Mesenchymal stem cell (in vitro differentiated cells and primary cell): ENCODE measurements at regions not wholly inside any gene's neighbourhood (a gene's known extent, or its start where the extent isn't known, plus 50 kb on each side); places are given as distances from the start of the nearest gene placed in this dataset.

Source experiments
- DNase-seq: peaks from one replicate; pipeline ENCODE4 v3.0.0-alpha.2; 2013
- H2AFZ ChIP-seq: one replicate; pipeline ENCODE4 v1.6.1; 2013; ENCODE audit warnings: low read depth, mild to moderate bottlenecking, control low read depth, inconsistent platforms, low read length, moderate library complexity
- H2AK5ac ChIP-seq: 2 replicates; pipeline ENCODE4 v1.6.1; 2013; ENCODE audit warnings: low read length, moderate library complexity, mild to moderate bottlenecking, inconsistent platforms; ENCODE audit not compliant: severe bottlenecking
- H2BK120ac ChIP-seq: one replicate; pipeline ENCODE4 v1.6.1; 2013; ENCODE audit warnings: low read depth, mild to moderate bottlenecking, inconsistent platforms, low read length, moderate library complexity
- H2BK12ac ChIP-seq, 2 experiments: one replicate each; pipeline ENCODE4 v1.6.1; 2013; ENCODE audit warnings: inconsistent platforms in 2 of 2, low read length in 2 of 2, mild to moderate bottlenecking in 2 of 2, moderate library complexity in 2 of 2, control low read depth in 1 of 2
- H2BK15ac ChIP-seq: one replicate; pipeline ENCODE4 v1.6.1; 2013; ENCODE audit warnings: mild to moderate bottlenecking, low read depth, inconsistent platforms; ENCODE audit not compliant: poor library complexity, severe bottlenecking
- H2BK5ac ChIP-seq: 2 replicates; pipeline ENCODE4 v1.6.1; 2013; ENCODE audit warnings: low read depth, mild to moderate bottlenecking, low read length, control low read depth, inconsistent platforms; ENCODE audit not compliant: poor library complexity, severe bottlenecking
- H3K14ac ChIP-seq, 2 experiments: one replicate each; pipeline ENCODE4 v1.6.1; 2013; ENCODE audit warnings: inconsistent platforms in 2 of 2, low read length in 2 of 2, control low read depth in 1 of 2, mild to moderate bottlenecking in 1 of 2, moderate library complexity in 1 of 2
- H3K18ac ChIP-seq, 2 experiments: one replicate each; pipeline ENCODE4 v1.6.1; 2013; ENCODE audit warnings: inconsistent platforms in 2 of 2, low read length in 2 of 2, control low read depth in 1 of 2, low read depth in 1 of 2, mild to moderate bottlenecking in 1 of 2
- H3K23ac ChIP-seq, 2 experiments: one replicate each; pipeline ENCODE4 v1.6.1; 2013; ENCODE audit warnings: inconsistent platforms in 2 of 2, low read length in 2 of 2, mild to moderate bottlenecking in 2 of 2, moderate library complexity in 2 of 2, control low read depth in 1 of 2
- H3K27ac ChIP-seq: 2 replicates; pipeline ENCODE4 v1.5.1; 2013; ENCODE audit warnings: mild to moderate bottlenecking, moderate library complexity, low read length, control low read depth, inconsistent platforms; ENCODE audit not compliant: poor library complexity, severe bottlenecking
- H3K27me3 ChIP-seq, 2 experiments: 2 replicates each; pipeline versions ENCODE4 v1.6.1 to v1.7.0; 2013; ENCODE audit warnings: low read length in 2 of 2, mild to moderate bottlenecking in 2 of 2, moderate library complexity in 2 of 2, control low read depth in 1 of 2, inconsistent platforms in 1 of 2; ENCODE audit not compliant: control insufficient read depth in 1 of 2, insufficient read depth in 1 of 2
- H3K36me3 ChIP-seq, 2 experiments: 2 replicates each; pipeline versions ENCODE4 v1.6.1 to v1.7.0; 2013; ENCODE audit warnings: low read length in 2 of 2, control low read depth in 1 of 2, inconsistent platforms in 1 of 2, low read depth in 1 of 2, mild to moderate bottlenecking in 1 of 2; ENCODE audit not compliant: insufficient read depth in 2 of 2, control insufficient read depth in 1 of 2
- H3K4ac ChIP-seq, 2 experiments: one replicate each; pipeline ENCODE4 v1.6.1; 2013; ENCODE audit warnings: inconsistent platforms in 2 of 2, low read length in 2 of 2, mild to moderate bottlenecking in 2 of 2, moderate library complexity in 2 of 2, control low read depth in 1 of 2, low read depth in 1 of 2
- H3K4me1 ChIP-seq: 2 replicates; pipeline ENCODE4 v1.6.1; 2013; ENCODE audit warnings: low read depth, low read length, control low read depth; ENCODE audit not compliant: control insufficient read depth, insufficient read depth
- H3K4me2 ChIP-seq: 2 replicates; pipeline ENCODE4 v1.6.1; 2013; ENCODE audit warnings: low read length, mild to moderate bottlenecking, inconsistent platforms; ENCODE audit not compliant: poor library complexity, severe bottlenecking
- H3K4me3 ChIP-seq, 2 experiments: 2 replicates each; pipeline versions ENCODE4 v1.5.1 to v1.7.0; 2013; ENCODE audit warnings: low read length in 2 of 2, mild to moderate bottlenecking in 2 of 2, control low read depth in 1 of 2, low read depth in 1 of 2; ENCODE audit not compliant: insufficient read depth in 1 of 2
- H3K79me1 ChIP-seq: replicated peaks from 2 replicates; pipeline ENCODE4 v1.6.1; 2013; ENCODE audit warnings: mild to moderate bottlenecking, control low read depth, low read length, inconsistent platforms; ENCODE audit not compliant: poor library complexity, severe bottlenecking
- H3K9ac ChIP-seq: 2 replicates; pipeline ENCODE4 v1.7.0; 2013; ENCODE audit warnings: mild to moderate bottlenecking, low read length, moderate library complexity
- H3K9me3 ChIP-seq: 2 replicates; pipeline ENCODE4 v1.7.0; 2013; ENCODE audit warnings: mild to moderate bottlenecking, low read length; ENCODE audit not compliant: control insufficient read depth
- H4K8ac ChIP-seq: one replicate; pipeline ENCODE4 v1.6.1; 2013; ENCODE audit warnings: inconsistent platforms, mild to moderate bottlenecking, low read length, moderate library complexity
- H4K91ac ChIP-seq: one replicate; pipeline ENCODE4 v1.6.1; 2013; ENCODE audit warnings: mild to moderate bottlenecking, low read length, inconsistent platforms
- WGBS: methylation state at CpG from one replicate; pipeline ENCODE4 v1.1.7; 2013; ENCODE audit warnings: mixed read lengths; 5-methylcytosine and 5-hydroxymethylcytosine counted together

- H3K9ac ChIP-seq: no peak overlapping the region
- no peak overlapping the region for H2BK15ac ChIP-seq
- H3K4me1 ChIP-seq: no peaks in the 10 kb centered on the region
- no peak overlapping the region for H3K27ac ChIP-seq
- peaks cover 22% of the 10 kb centered on the region for H3K9me3 ChIP-seq
- H3K79me1 ChIP-seq: no peaks in the 10 kb centered on the region
- no peak overlapping the region for H4K91ac ChIP-seq
- WGBS: 89% methylated on average over 17 of the region's 17 CpGs
- H3K23ac ChIP-seq: no peak overlapping the region
- H2AFZ ChIP-seq: peak overlapping the region; percentile 63
- no peak overlapping the region for H2AK5ac ChIP-seq
- no peak overlapping the region for H3K4me3 ChIP-seq
- no peak overlapping the region for H4K8ac ChIP-seq
- H3K18ac ChIP-seq: no peak overlapping the region
- H3K4ac ChIP-seq: no peak overlapping the region
- H3K14ac ChIP-seq: no peak overlapping the region
- H2BK5ac ChIP-seq: no peak overlapping the region
- H3K36me3 ChIP-seq: no peaks in the 10 kb centered on the region
- H2BK120ac ChIP-seq: no peak overlapping the region
- peaks cover 0 to 10% of the 10 kb centered on the region in 2 experiments for H3K27me3 ChIP-seq
- DNase-seq: no peak
- H3K4me2 ChIP-seq: no peak overlapping the region
- no peak overlapping the region for H2BK12ac ChIP-seq
Measured at GRCh38 chr20:24411003-24411833, 58.2 kb upstream of the SYNDIG1 start.

DNA sequence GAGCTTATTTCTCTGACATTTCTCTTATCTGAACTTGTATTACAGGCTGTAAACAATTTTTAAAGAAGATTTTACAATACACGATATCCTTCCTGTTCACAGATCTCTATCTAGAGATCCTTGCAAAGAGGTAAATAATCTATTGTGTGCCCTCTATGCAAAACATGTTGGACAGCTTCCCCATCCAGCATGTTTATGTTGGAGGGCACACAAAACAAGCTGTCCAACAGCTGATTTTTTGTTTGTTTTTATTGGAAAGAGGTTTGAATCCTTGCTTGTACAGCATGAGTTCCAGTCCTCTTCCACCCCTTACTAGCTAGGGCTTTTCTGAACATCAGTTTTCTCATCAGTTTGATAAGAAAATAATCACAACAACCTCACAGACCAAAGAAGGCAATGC lies 62.3 kb upstream of the SYNDIG1 start:
- Histone ChIP-seq H2AFZ (no peak overlapping the region), H2BK15ac (no peak overlapping the region)
- 43% methylated on average over 1 of the region's 1 CpG for WGBS

GRCh38 chr20:24406750-24407149 lies 62.7 kb upstream of the SYNDIG1 start:
- no peak overlapping the region for H3K9ac ChIP-seq
- no peaks in the 10 kb centered on the region for H3K36me3 ChIP-seq
- no peak overlapping the region for H2AFZ ChIP-seq
- no peak overlapping the region for H2BK15ac ChIP-seq
- peaks cover 0 to 5% of the 10 kb centered on the region in 2 experiments for H3K27me3 ChIP-seq
- DNase-seq: no peak
- H3K4me1 ChIP-seq: no peaks in the 10 kb centered on the region
- H2AK5ac ChIP-seq: no peak overlapping the region
- no peak overlapping the region for H3K27ac ChIP-seq
- H4K8ac ChIP-seq: no peak overlapping the region
- H4K91ac ChIP-seq: no peak overlapping the region
- H2BK5ac ChIP-seq: no peak overlapping the region
- no peak overlapping the region for H3K4ac ChIP-seq
- no peak overlapping the region for H3K4me3 ChIP-seq
- 62% methylated on average over 4 of the region's 4 CpGs for WGBS
- no peak overlapping the region for H3K18ac ChIP-seq
- no peak overlapping the region for H2BK12ac ChIP-seq
- H2BK120ac ChIP-seq: no peak overlapping the region
- H3K14ac ChIP-seq: no peak overlapping the region
- H3K9me3 ChIP-seq: no peaks in the 10 kb centered on the region
- H3K4me2 ChIP-seq: no peak overlapping the region
- H3K79me1 ChIP-seq: no peaks in the 10 kb centered on the region
- no peak overlapping the region for H3K23ac ChIP-seq

More for the DNA sequence above, 62.3 kb upstream of the SYNDIG1 start:
- Histone ChIP-seq H3K27ac (no peak overlapping the region), H3K4me3 (no peak overlapping the region), H2BK5ac (no peak overlapping the region), H3K36me3 (no peaks in the 10 kb centered on the region), H3K4ac (no peak overlapping the region), H3K79me1 (no peaks in the 10 kb centered on the region), H2AK5ac (no peak overlapping the region), H2BK12ac (no peak overlapping the region), H3K4me1 (no peaks in the 10 kb centered on the region), H4K91ac (no peak overlapping the region), H3K18ac (no peak overlapping the region), H3K23ac (no peak overlapping the region), H3K9me3 (peaks cover 4% of the 10 kb centered on the region), H3K14ac (no peak overlapping the region), H2BK120ac (no peak overlapping the region), H3K9ac (no peak overlapping the region), H3K27me3 (peaks cover 0 to 9% of the 10 kb centered on the region in 2 experiments), H4K8ac (no peak overlapping the region), H3K4me2 (no peak overlapping the region)
- DNase-seq: no peak

DNA sequence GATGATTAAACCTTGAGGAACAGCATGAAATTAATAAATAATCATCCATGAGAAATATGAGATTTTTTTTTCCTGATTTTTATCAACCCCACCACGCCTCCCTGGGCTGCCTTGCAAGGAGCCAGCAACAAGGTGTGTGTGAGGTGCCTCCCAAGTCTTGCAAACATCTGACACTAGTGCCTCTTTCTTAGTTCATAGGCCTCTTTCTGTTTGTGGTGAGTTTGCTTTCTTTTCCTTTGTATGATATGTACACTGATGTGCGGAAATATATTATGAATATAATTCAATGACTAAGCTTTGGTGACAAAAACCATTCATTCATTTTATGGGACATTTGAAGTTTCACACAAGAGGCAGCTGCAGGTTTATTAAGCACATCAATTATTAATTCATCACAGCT lies 63.2 kb upstream of the SYNDIG1 start:
- WGBS: 60% methylated on average over 1 of the region's 2 CpGs
- DNase-seq: no peak

More for the DNA sequence above, 63.2 kb upstream of the SYNDIG1 start:
- Histone ChIP-seq H3K14ac (no peak overlapping the region), H3K4ac (no peak overlapping the region), H3K27ac (no peak overlapping the region), H3K9me3 (no peaks in the 10 kb centered on the region), H3K9ac (no peak overlapping the region), H2BK120ac (no peak overlapping the region), H2BK12ac (no peak overlapping the region), H3K4me3 (no peak overlapping the region), H4K8ac (no peak overlapping the region), H2BK15ac (no peak overlapping the region), H2BK5ac (no peak overlapping the region), H2AK5ac (no peak overlapping the region), H3K4me2 (no peak overlapping the region), H2AFZ (no peak overlapping the region), H3K18ac (no peak overlapping the region), H4K91ac (no peak overlapping the region), H3K4me1 (no peaks in the 10 kb centered on the region), H3K23ac (no peak overlapping the region), H3K36me3 (no peaks in the 10 kb centered on the region), H3K79me1 (no peaks in the 10 kb centered on the region), H3K27me3 (peaks cover 0 to 3% of the 10 kb centered on the region in 2 experiments)
